K562 (cell line): ENCODE measurements at regions not wholly inside any gene's neighbourhood (a gene's known extent, or its start where the extent isn't known, plus 50 kb on each side); places are given as distances from the start of the nearest gene placed in this dataset.
A peak's percentile ranks its signal among the peaks of the same experiment; 100 is the strongest.

Source experiments
- ASH1L ChIP-seq: fragments of 450-650 bp; IDR thresholded peaks from 2 replicates; pipeline ENCODE4 v1.6.1; 2018; ENCODE audit warnings: borderline replicate concordance, mild to moderate bottlenecking, low read depth; ENCODE audit not compliant: partially characterized antibody
- CHD4 ChIP-seq: fragments of 200-600 bp; sonication (generic); IDR thresholded peaks from 3 replicates; pipeline ENCODE4 v1.6.1; 2012; ENCODE audit warnings: low read depth, mild to moderate bottlenecking, mixed read lengths, low read length, inconsistent platforms; ENCODE audit not compliant: insufficient read depth, insufficient replicate concordance, poor library complexity, severe bottlenecking
- CREM ChIP-seq: IDR thresholded peaks from 2 replicates; pipeline ENCODE4 v1.6.1; 2014; ENCODE audit warnings: antibody characterized with exemption, low read depth
- CXXC5 ChIP-seq: fragments of 250-450 bp; sonication (Bioruptor Pico); IDR thresholded peaks from 2 replicates; pipeline ENCODE4 v1.8.0; 2022; ENCODE audit warnings: inconsistent platforms, mild to moderate bottlenecking, moderate library complexity
- DACH1 ChIP-seq: fragments of 450-650 bp; IDR thresholded peaks from 2 replicates; pipeline ENCODE4 v1.6.1; 2018; ENCODE audit not compliant: partially characterized antibody
- HNRNPK ChIP-seq: fragments of 200-400 bp; formaldehyde crosslinking; IDR thresholded peaks from one replicate; pipeline ENCODE4 v1.6.1; 2018; ENCODE audit warnings: mild to moderate bottlenecking, low read depth, low read length; ENCODE audit not compliant: poor library complexity, severe bottlenecking
- LEF1 ChIP-seq: fragments of 450-650 bp; IDR thresholded peaks from 2 replicates; pipeline ENCODE4 v1.6.1; 2016; ENCODE audit warnings: mild to moderate bottlenecking
- MECOM ChIP-seq: fragments of 250-450 bp; sonication (Bioruptor Pico); IDR thresholded peaks from 2 replicates; pipeline ENCODE4 v1.8.0; 2022; ENCODE audit warnings: inconsistent platforms
- MTA1 ChIP-seq: fragments of 450-650 bp; IDR thresholded peaks from 2 replicates; pipeline ENCODE4 v1.6.1; 2017; ENCODE audit warnings: borderline replicate concordance
- NCOA1 ChIP-seq: fragments of 450-650 bp; IDR thresholded peaks from 2 replicates; pipeline ENCODE4 v1.6.1; 2016; ENCODE audit warnings: low read depth
- PRMT5 ChIP-seq: sonication (generic); formaldehyde crosslinking; IDR thresholded peaks from 2 replicates; pipeline ENCODE4 v1.5.0; 2020; ENCODE audit warnings: missing genetic modification reagents
- RAD21 ChIP-seq, 2 experiments: fragments of 250-450 bp in 1 of 2; fragments of 450-650 bp in 1 of 2; sonication (Bioruptor Pico) in 1 of 2; formaldehyde crosslinking in 1 of 2; IDR thresholded peaks in 1 of 2; conservative IDR thresholded peaks in 1 of 2; 2 replicates each; pipeline versions ENCODE4 v1.4.0 to v1.8.0; 2020 to 2022; ENCODE audit warnings: mild to moderate bottlenecking in 2 of 2, moderate library complexity in 1 of 2
- SAP30 ChIP-seq: fragments of 200-600 bp; sonication (generic); IDR thresholded peaks from 2 replicates; pipeline ENCODE4 v1.6.1; 2012; ENCODE audit warnings: borderline replicate concordance, low read depth, mild to moderate bottlenecking, moderate library complexity, low read length, control low read depth, inconsistent platforms; ENCODE audit not compliant: insufficient read depth, poor library complexity, severe bottlenecking
- SMARCA5 ChIP-seq: fragments of 450-650 bp; IDR thresholded peaks from 2 replicates; pipeline ENCODE4 v1.6.1; 2016
- SMARCE1 ChIP-seq: fragments of 450-650 bp; IDR thresholded peaks from 2 replicates; pipeline ENCODE4 v1.7.1; 2016; ENCODE audit warnings: mild to moderate bottlenecking
- SOX6 ChIP-seq: fragments of 450-650 bp; IDR thresholded peaks from 2 replicates; pipeline ENCODE4 v1.6.1; 2014; ENCODE audit warnings: mild to moderate bottlenecking
- STAT5A ChIP-seq: IDR thresholded peaks from 2 replicates; pipeline ENCODE4 v1.6.1; 2012; ENCODE audit warnings: low read length, inconsistent platforms, borderline replicate concordance
- TFAM ChIP-seq: fragments of 250-450 bp; sonication (Bioruptor Pico); conservative IDR thresholded peaks from 2 replicates; pipeline ENCODE4 v1.5.0; 2021; ENCODE audit warnings: mild to moderate bottlenecking, moderate library complexity
- ZNF146 ChIP-seq: IDR thresholded peaks from one replicate; pipeline ENCODE4 v1.6.1; 2018; ENCODE audit warnings: missing compliant biosample characterization; ENCODE audit not compliant: unreplicated experiment
- ZNF76 ChIP-seq: fragments of 250-450 bp; sonication (Bioruptor Pico); IDR thresholded peaks from 2 replicates; pipeline ENCODE4 v1.4.0; 2020; ENCODE audit warnings: mild to moderate bottlenecking, moderate library complexity, borderline replicate concordance
- TF ChIP-seq, protein P1 (sequence below): fragments of 450-650 bp; IDR thresholded peaks from 2 replicates; pipeline ENCODE4 v1.6.1; 2017; ENCODE audit warnings: antibody characterized with exemption, mild to moderate bottlenecking

DNA sequence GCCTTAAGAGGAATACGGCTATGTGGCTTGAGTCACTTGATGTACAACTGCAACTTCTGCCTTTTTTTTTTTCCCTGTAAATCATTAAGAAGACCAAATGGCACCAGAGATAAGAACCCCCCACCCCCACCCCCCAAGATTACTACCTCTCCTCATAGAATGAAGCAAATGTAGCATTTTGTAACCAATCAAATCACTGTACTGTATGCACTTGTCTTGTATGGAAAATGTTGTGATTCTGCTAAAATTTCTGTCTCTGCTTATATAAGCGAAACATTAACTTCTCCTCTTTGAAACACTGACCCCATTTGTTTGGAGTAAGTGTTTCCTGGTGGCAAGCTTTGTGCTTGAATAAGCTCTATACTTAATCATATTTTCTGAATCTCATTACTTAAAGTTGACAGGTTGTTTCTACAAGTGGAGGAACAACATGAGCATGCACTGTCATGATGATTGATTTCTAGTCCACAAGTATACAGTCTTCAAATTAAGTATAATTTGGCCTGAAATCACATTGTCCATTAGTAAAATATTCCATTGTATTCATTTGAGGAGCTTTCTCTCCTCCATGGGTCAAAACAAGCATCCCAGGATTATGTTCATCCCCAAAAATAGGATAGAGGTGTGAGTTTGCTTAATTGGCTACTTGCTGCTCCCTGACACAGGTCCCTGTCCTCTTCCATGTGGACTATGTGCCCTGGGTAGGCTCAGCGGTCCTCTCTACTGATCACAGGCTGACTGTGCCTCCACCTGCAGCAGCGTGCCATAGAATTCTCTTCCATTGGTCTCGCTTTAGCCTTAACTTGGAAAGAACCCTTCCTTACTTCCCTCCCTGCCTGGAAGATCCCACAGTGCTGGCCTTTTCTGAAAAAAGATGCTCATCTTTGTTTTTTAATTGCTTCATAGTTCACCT is 104.0 kb upstream of the BMP2K start (continued):
- TF ChIP-seq, protein P1, sequence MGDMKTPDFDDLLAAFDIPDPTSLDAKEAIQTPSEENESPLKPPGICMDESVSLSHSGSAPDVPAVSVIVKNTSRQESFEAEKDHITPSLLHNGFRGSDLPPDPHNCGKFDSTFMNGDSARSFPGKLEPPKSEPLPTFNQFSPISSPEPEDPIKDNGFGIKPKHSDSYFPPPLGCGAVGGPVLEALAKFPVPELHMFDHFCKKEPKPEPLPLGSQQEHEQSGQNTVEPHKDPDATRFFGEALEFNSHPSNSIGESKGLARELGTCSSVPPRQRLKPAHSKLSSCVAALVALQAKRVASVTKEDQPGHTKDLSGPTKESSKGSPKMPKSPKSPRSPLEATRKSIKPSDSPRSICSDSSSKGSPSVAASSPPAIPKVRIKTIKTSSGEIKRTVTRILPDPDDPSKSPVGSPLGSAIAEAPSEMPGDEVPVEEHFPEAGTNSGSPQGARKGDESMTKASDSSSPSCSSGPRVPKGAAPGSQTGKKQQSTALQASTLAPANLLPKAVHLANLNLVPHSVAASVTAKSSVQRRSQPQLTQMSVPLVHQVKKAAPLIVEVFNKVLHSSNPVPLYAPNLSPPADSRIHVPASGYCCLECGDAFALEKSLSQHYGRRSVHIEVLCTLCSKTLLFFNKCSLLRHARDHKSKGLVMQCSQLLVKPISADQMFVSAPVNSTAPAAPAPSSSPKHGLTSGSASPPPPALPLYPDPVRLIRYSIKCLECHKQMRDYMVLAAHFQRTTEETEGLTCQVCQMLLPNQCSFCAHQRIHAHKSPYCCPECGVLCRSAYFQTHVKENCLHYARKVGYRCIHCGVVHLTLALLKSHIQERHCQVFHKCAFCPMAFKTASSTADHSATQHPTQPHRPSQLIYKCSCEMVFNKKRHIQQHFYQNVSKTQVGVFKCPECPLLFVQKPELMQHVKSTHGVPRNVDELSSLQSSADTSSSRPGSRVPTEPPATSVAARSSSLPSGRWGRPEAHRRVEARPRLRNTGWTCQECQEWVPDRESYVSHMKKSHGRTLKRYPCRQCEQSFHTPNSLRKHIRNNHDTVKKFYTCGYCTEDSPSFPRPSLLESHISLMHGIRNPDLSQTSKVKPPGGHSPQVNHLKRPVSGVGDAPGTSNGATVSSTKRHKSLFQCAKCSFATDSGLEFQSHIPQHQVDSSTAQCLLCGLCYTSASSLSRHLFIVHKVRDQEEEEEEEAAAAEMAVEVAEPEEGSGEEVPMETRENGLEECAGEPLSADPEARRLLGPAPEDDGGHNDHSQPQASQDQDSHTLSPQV = no peak
- TF ChIP-seq SMARCA5 (no peak), SOX6 (peak; percentile 59; the same call in 1 of the 2 replicates), HNRNPK (no peak), STAT5A (peak; percentile 27; the same call in 1 of the 2 replicates), SMARCE1 (peak; percentile 78), RAD21 (CRISPR knock-in tag; conservative IDR thresholded peaks at IDR 0.05 in 1 of 2, IDR thresholded peaks at IDR 0.05 in 1 of 2) (no peak), SAP30 (no peak), CHD4 (no peak), ZNF146 (CRISPR knock-in tag) (no peak), LEF1 (peak; percentile 72), ASH1L (no peak), PRMT5 (CRISPR knock-in tag) (no peak), CREM (0 out of 2 replicates have a peak, but pooled peaks have one; percentile 16), DACH1 (peak; percentile 51), MTA1 (peak; percentile 31; the same call in 1 of the 2 replicates), MECOM (CRISPR knock-in tag) (0 out of 2 replicates have a peak, but pooled peaks have one; percentile 3), ZNF76 (no peak), NCOA1 (0 out of 2 replicates have a peak, but pooled peaks have one; percentile 18), CXXC5 (CRISPR knock-in tag) (no peak), TFAM (CRISPR knock-in tag) (no peak)
